Panc1 (cell line): ENCODE measurements at regions not wholly inside any gene's neighbourhood (a gene's known extent, or its start where the extent isn't known, plus 50 kb on each side); places are given as distances from the start of the nearest gene placed in this dataset.

ENCODE experiments used
- POLR2AphosphoS5 ChIP-seq: IDR thresholded peaks from 2 replicates; pipeline ENCODE4 v1.6.1; 2012; ENCODE audit warnings: mild to moderate bottlenecking, low read depth, low read length, moderate library complexity
- TCF7L2 ChIP-seq: IDR thresholded peaks from 2 replicates; pipeline ENCODE4 v1.6.1; 2011; ENCODE audit warnings: mild to moderate bottlenecking, low read depth, low read length, inconsistent platforms
- TF ChIP-seq, protein P1 (sequence below): fragments of 450-650 bp; IDR thresholded peaks from 2 replicates; pipeline ENCODE4 v1.5.1; 2017; ENCODE audit warnings: mild to moderate bottlenecking
- TF ChIP-seq, protein P2 (sequence below), 2 experiments: IDR thresholded peaks; 2 replicates each; pipeline ENCODE4 v1.6.1; 2011 to 2012; ENCODE audit warnings: low read depth in 2 of 2, control low read depth in 1 of 2, low read length in 1 of 2, mild to moderate bottlenecking in 1 of 2, moderate library complexity in 1 of 2; ENCODE audit not compliant: insufficient read depth in 1 of 2

DNA sequence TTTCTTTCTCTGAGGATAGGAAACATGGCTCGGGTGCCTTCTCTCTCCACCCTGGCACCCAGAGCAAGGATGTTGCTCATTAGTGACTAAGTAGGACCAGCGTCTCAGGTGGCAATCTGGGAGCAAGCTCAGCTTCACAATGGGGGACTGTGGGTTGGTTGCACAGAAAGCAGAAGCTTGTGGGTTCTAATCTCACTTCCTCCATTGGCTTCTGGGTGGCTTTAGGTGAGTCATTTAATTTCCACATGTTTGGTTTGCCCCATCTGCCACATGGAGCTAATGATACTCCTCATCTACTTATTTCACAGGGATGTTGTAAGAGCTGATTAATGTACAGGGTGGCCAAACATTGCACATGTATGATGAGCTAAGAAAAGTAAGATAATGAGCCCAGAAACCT, 54.8 kb upstream of the AKIRIN2 start:
- TF ChIP-seq, protein P1, sequence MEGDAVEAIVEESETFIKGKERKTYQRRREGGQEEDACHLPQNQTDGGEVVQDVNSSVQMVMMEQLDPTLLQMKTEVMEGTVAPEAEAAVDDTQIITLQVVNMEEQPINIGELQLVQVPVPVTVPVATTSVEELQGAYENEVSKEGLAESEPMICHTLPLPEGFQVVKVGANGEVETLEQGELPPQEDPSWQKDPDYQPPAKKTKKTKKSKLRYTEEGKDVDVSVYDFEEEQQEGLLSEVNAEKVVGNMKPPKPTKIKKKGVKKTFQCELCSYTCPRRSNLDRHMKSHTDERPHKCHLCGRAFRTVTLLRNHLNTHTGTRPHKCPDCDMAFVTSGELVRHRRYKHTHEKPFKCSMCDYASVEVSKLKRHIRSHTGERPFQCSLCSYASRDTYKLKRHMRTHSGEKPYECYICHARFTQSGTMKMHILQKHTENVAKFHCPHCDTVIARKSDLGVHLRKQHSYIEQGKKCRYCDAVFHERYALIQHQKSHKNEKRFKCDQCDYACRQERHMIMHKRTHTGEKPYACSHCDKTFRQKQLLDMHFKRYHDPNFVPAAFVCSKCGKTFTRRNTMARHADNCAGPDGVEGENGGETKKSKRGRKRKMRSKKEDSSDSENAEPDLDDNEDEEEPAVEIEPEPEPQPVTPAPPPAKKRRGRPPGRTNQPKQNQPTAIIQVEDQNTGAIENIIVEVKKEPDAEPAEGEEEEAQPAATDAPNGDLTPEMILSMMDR, result no peak
- no peak for TF ChIP-seq POLR2AphosphoS5
- TF ChIP-seq, protein P2, sequence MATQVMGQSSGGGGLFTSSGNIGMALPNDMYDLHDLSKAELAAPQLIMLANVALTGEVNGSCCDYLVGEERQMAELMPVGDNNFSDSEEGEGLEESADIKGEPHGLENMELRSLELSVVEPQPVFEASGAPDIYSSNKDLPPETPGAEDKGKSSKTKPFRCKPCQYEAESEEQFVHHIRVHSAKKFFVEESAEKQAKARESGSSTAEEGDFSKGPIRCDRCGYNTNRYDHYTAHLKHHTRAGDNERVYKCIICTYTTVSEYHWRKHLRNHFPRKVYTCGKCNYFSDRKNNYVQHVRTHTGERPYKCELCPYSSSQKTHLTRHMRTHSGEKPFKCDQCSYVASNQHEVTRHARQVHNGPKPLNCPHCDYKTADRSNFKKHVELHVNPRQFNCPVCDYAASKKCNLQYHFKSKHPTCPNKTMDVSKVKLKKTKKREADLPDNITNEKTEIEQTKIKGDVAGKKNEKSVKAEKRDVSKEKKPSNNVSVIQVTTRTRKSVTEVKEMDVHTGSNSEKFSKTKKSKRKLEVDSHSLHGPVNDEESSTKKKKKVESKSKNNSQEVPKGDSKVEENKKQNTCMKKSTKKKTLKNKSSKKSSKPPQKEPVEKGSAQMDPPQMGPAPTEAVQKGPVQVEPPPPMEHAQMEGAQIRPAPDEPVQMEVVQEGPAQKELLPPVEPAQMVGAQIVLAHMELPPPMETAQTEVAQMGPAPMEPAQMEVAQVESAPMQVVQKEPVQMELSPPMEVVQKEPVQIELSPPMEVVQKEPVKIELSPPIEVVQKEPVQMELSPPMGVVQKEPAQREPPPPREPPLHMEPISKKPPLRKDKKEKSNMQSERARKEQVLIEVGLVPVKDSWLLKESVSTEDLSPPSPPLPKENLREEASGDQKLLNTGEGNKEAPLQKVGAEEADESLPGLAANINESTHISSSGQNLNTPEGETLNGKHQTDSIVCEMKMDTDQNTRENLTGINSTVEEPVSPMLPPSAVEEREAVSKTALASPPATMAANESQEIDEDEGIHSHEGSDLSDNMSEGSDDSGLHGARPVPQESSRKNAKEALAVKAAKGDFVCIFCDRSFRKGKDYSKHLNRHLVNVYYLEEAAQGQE (IDR thresholded peaks at IDR 0.05; ENCODE audit: insufficient read depth in 1 of 2, low read depth in 2 of 2, low read length in 1 of 2), result no peak
- no peak for TF ChIP-seq TCF7L2
